HG03571 (cell line): ENCODE measurements at regions not wholly inside any gene's neighbourhood (a gene's known extent, or its start where the extent isn't known, plus 50 kb on each side); places are given as distances from the start of the nearest gene placed in this dataset.
"Not testable (repeated sequence)": the region's sequence is repeated elsewhere in the genome, so short reads cannot be mapped to it uniquely, and the experiment has no call there.

ENCODE experiments used
- ATAC-seq: cut with Tn5 transposase; IDR thresholded peaks from one replicate; pipeline ENCODE4 v1.9.1; 2021; ENCODE audit not compliant: unreplicated experiment

DNA sequence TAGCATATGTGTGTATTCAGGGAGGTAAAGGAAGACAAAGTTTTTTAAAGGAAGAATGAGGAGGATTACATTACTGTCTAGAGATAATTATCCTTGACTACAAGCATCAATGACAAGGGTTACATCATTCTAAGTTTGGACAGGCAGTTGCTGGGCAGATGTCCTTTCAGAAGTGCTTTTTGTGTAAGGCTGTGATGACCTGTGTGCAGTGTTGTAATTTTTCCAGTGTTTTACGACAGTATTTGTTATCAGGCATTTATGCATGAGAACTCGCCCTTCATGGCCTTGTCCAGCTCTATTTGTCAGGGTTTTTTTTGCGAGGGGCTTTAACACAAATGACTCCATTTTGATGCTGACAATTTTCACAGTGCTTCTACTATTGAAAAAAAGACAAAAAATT lies 658.3 kb upstream of the NXPH2 start:
- ATAC-seq: no peak

DNA sequence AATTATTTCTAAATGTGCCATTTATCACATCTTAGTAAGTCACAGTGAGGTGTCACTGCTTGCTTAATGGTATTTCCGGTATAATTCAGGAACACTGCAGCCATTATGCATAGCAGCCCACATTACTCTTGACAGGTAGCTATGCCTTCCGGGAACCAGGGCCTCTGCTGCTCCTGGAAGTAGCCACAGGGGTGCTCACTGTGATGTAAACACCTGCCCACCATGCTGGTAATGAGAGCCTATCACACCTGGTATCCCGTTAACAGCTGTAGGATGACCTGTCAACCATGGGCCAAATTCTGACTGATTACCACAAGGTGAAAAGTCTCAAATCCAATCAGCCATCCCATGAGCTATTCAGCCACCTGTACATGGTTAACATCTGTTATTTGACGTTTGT lies 647.0 kb upstream of the NXPH2 start:
- no peak for ATAC-seq

DNA sequence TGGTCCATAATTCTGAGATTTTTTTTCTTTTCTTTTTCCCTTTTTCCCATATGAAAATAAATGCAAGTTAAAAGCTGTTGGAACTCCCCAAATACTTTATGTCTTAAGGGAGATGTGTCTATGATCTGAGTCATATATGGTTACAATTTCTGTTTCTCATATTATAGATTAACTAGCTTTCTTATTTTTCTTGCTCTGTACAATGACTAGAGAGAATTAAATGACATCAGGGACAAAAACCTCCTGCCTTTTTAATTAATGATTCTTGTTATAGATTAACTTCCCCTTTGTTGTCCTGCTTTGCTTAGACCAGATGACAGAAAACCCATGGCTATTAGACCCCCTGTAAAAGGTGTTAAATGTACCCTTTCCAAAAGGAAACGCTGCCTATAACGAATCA lies 643.9 kb upstream of the NXPH2 start:
- no peak for ATAC-seq

DNA sequence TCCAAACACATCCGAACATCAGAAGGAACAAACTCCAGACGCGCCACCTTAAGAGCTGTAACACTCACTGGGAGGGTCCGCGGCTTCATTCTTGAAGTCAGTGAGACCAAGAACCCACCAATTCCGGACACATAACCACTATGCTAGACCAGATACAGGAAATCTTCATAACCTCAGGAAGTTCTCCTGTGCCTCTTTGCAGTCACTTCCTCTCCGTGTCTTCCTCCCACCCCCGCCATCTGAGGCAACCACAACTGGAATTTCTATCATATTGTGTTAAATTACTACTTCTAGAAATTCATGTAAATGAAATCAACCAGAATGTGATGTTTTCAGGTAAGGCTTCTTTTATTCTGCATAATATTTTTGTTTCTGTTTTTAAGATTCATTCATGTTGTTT lies 631.0 kb upstream of the NXPH2 start:
- no peak for ATAC-seq

DNA sequence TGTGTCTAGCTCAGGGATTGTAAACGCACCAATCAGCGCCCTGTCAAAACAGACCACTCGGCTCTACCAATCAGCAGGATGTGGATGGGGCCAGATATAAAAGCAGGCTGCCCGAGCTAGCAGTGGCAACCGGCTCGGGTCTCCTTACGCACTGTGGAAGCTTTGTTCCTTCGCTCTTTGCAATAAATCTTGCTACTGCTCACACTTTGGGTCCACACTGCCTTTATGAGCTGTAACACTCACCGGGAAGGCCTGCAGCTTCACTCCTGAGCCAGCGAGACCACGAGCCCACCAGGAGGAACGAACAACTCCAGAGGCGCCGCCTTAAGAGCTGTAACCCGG lies 630.6 kb upstream of the NXPH2 start:
- not testable (repeated sequence) for ATAC-seq

DNA sequence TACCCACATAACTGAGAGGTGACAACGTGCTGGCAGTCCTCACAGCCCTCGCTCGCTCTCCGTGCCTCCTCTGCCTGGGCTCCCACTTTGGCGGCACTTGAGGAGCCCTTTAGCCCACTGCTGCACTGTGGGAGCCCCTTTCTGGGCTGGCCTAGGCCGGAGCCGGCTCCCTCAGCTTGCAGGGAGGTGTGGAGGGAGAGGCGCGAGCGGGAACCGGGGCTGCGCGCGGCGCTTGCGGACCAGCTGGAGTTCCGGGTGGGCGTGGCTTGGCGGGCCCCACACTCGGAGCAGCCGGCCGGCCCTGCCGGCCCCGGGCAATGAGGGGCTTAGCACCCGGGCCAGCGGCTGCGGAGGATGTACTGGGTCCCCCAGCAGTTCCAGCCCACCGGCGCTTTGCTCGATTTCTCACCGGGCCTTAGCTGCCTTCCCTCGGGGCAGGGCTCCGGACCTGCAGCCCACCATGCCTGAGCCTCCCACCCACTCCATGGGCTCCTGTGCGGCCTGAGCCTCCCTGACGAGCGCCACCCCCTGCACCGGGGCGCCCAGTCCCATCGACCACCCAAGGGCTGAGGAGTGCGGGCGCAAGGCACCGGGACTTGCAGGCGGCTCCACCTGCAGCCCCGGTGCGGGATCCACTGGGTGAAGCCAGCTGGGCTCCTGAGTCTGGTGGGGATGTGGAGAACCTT lies 630.1 kb upstream of the NXPH2 start:
- not testable (repeated sequence) for ATAC-seq

DNA sequence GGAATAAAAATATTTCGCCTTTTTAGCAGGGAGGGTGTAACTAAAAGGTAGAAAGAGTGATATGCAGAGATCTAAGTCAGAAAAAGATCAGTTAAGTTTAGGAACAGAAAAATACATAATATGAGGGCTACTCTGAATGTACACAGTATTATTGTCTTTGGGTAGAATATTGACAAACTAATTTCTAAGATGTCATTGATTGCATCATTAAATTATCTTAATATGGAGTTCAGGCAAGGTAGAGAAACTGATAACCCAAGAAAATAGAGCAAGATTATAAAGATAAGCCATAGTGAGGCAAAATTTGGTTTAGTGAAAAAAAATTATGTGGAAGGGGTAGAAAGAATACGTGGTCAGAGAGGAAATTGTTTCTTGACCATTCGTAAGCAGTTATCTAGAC lies 629.0 kb upstream of the NXPH2 start:
- ATAC-seq: no peak

DNA sequence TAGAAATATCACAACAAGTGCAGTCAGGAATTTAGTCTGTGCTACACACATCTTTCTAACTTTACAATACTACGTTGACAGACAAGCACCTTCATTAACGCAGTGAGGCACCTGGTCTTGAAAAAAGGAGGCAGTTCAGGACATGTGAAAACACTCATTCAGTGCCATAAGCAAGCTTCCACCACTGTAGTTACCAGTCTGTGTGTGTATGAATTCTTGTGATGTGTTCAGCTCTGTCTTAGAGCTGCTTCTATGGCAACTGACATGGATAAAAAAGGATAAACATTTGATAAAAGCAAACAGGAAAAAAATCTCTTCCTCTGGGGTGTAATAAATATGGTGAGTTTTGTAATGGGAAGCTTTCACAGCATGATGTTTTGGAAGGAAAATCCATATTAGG lies 623.8 kb upstream of the NXPH2 start:
- no peak for ATAC-seq

DNA sequence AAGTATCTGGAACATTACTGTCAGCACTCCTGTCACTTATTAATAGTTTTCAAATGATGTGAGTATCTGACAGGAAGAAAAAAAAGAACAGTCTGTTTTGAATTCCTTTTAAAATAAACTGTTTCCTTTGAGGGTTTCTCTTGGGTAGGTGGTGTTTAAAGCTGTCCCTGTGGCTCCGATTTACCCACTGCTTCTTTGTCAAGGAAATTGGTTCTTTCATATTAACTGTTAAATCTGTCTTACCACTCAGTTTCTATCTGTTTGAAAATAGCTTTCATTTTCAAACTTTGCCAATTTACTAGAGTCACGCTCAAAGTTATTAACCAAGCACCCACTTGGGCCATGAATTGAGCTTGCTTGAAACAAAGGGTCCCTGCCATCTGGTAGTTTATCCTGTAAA lies 614.6 kb upstream of the NXPH2 start:
- ATAC-seq: no peak

DNA sequence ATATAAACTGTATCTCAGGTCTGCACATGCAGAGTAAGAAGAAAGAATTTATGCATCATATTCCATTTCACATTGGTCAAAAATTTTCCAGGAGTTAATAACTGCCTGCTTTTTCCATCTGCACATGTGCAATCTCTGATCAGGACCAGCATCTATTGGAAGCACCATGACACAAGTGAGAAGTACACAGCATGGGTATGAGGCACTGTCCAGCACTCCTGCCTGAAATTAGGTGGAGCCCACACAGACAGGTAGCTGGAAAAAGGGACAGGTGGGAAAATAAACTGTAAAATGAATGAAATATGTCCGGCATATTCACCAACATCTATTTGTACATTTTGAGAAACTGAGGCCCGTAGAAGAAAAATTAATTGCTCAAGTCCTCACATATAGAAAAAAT lies 609.2 kb upstream of the NXPH2 start:
- ATAC-seq: no peak

DNA sequence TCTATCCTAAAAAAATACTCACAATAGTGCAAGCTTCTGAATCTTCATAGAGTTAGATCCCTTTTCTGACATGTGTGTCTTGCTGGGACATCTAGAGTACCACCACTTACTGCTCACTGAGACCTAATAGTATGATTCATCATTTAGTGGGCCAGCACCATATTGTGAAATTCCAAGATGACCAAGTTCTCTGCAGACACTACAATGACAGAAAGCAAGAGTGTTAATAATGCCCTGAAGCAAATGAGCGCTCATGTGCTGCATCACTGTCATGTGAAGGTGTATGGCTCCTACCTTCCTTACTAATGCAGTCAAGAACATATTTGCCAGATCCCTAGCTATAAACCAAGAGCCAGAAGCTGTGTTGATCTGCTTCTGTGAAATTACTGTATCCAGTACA lies 606.2 kb upstream of the NXPH2 start:
- ATAC-seq: no peak

DNA sequence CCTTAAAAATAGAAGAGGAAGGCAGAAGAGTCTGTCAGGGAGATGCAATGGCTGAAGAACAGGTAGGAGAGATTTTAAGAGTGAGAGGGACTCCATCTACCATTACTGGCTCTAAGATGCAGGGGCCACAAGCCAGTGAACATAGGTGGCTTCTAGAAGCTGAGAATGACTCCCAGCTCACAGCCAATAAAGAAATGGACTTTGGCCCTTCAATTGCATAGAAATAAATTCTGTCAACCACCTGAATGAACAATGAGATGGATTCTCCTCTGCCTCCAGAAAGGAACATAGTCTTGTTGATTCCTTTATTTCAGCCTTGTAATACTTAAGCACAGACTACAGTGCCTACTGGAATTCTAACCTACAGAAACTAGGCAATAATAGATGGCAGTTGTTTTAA lies 603.3 kb upstream of the NXPH2 start:
- no peak for ATAC-seq

DNA sequence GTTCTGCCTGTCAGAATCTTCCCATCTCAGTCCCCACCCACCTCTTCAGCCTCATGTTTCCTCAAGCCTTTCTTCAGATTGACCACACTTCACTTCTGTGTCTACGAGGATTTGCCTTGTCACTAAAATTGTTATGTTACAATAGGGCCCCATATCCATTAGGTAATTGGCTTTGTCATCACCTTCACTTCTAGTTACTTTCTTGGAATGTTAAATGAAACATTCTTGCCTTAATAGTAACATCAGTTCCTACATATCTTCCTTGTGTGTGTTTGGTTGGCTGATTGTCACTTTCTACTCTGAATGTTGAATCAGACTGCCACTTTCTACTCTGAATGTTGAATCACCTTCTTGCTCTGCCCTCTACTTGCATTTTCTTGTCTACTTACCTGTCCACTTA lies 599.9 kb upstream of the NXPH2 start:
- ATAC-seq: no peak

DNA sequence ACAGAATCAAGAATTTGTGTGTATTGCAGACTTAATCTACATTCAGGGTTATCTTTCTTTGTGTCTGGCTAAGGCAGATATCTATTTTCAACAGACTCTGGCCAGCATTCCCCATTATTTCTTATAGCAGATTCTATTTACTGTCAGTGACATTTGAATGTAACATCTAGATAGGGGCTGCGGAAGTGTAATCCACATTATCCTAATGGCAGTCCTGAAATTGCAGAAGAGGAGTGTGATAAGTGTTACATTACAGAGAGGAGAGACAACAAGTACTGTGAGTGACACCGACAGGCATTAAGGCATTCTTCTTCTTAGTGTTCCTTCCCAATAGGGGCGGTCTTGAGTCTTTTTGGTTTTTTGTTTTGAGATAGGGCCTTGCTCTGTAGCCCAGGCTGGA lies 598.2 kb upstream of the NXPH2 start:
- no peak for ATAC-seq

DNA sequence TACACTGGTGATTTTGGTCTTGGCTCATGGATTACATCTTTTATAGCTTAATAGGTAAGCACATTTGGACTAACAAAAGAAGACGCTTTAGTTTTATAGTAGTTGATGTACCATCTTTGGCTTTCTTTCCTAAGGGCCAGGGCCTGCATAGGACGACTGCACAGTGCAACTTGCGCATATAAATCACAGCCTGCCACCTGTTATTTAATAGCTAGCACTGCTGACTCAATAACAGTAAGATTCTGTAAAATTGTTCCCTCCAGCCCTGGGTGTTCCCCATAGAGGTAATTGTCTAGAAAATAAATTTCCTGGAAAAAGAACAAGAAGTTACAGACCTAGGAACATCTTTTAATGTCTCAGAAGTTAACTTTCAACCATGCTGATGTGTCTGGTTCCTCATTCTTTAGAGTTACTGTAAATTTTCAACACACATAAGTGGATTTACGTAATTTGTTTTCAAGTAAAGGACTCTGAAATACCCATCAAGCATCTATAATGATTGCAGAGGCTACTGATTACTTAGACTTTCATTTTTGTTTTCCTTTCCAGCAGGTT lies 594.2 kb upstream of the NXPH2 start:
- no peak for ATAC-seq

DNA sequence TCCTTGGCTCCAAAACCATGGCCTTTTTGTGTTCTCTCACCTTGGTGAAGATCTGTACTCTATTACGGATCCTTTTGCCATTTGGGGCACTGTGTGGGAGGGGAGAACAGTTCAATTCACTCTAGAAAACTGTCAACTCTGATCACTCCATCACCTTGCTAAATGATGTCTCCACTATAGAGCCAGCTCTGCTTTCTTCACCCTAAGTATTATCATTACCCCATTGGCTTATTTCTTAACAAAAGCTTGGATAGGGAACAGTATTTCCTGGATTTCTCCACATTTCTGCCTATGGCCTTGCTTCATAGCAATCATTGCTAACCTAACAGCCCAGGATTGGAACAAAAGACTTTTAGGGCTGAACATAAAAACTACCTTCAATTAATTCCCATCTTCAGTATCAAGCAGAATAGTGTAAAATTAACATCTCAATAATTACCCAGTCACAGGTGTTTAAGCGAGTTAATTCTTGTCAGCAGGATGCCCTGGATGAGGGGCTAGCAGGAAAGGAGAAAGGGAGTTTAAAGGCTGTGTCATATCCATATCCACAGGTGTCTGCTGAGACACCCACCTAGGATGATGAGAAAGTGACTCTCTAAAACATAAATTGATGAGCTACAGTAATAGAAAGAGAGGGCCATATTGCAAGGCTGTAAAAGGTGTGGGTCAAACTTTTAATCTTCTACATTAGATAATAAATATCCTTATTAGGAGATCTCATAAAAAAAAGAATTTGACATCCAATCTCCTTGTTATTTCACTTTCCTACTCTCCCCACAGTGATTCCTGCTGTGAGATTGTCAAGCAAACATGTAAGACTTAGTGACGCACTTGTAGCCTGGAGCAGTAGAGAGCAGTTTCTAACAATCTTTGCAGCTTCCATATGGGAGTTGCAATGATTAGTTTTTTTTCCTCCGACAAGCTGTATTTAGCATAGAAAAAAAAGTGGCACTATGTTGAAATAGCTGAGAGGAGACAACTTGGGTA lies 589.5 kb upstream of the NXPH2 start:
- ATAC-seq: no peak

DNA sequence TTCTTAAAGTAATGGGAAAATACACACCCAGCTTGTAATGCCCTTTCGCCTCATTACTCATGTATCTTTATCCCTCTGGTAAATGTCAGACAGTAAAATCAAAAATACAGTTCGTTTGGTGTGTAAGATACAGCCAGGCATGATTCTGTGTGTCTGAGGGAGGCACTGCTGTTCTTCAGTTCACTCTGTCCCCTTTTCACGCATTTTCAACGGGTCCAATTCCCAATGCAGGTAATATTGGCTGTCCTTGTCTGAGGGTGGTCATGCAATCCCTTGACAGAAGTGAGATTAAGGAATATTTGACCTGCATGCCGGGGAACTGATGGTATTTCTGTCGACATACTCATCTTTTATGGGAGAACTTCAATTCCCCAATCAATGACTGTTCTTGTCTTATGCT lies 587.2 kb upstream of the NXPH2 start:
- ATAC-seq: no peak

DNA sequence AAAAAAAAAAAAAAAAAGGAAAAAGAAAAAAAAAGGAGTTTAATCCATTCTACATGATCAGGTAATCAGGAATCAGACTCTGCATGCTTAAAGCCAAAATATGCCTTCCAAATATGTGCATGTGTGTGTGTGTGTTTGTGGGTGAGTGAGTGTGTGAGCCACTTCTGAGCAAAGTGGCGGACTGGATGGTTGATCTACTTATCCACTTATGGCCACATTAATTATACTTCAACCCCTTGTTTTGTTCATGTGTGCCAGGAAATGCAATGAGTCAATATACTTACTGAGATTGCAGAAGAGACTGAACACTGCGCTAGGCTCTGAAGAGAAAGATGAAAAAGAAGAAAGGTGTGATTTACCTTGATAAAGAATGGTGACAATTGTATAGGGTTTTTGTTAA lies 586.5 kb upstream of the NXPH2 start:
- no peak for ATAC-seq

DNA sequence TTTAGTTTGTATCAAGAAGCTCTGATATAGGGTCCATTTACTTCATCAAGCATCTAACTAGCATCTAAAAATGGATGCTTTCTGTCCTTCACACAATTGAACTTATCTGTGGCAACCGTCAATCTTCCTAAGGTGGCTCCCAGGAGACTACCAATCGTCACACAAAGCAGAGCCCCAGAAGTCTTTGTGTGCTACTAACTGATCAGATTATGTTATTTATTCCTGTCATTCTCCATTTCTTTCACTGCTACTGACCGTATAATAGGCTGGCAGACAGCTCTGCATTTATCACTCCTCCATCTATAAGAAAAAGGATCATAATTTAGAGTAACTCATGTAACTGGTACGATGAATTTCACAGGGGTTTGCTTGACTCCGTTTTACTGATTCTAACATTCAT lies 585.0 kb upstream of the NXPH2 start:
- no peak for ATAC-seq

DNA sequence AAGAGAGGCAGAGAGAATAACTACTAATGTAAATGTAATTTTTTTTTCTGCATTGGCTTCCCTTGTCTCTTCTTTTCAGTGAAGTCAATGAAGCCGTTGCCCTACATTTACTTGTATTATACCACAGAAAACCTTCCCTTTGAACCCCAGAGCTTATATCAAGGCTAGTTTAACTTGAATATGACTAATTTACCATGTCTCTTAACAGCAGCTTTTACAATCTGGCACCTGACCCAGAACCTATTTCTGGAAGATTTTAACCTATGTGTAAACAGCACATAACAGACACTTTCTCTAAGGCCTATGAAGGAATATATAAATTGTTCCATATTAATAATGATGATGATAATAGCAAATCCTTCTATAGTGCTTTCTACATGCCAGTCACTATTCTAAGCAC lies 580.5 kb upstream of the NXPH2 start:
- no peak for ATAC-seq

DNA sequence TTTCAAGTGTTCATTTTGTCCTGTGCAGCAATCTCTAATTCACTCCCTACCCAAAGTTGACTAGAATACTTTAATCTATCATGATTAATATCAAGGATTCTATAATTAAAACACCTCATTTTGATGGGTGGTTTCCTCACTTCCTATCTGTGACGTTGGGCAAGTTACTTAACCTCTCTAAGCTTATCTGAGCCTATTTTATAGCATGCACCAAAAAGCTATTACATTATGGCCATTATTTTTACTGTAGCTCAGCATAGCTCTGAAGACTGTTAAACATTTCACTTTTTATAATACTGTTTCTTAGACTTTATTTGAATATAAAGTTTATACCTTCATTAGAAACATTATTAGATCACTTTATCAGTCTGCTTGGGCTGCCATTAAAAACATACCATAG lies 579.6 kb upstream of the NXPH2 start:
- no peak for ATAC-seq

DNA sequence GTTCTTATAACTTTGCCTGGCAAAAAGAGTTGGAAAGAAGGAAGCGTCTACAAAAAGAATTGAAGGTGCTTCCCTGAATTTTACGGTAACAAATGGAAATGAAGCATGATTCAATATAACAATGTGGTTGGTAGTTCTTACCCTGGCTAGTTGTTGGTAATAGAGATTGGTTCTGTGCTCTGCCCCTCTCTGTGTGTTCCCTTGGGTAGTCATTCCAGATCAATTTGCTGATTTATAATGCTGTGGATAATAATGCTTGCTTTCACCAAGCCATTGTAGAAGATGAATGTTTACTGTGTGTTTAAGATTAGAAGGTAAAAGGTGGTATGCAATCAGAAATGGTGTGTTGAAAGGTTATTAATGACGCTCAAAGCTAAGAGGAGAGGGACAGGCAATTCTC lies 577.8 kb upstream of the NXPH2 start:
- ATAC-seq: no peak
